ENCODE measurements at regions not wholly inside any gene's neighbourhood (a gene's known extent, or its start where the extent isn't known, plus 50 kb on each side); places are given as distances from the start of the nearest gene placed in this dataset.
"Not testable (repeated sequence)": the region's sequence is repeated elsewhere in the genome, so short reads cannot be mapped to it uniquely, and the experiment has no call there.

DNA sequence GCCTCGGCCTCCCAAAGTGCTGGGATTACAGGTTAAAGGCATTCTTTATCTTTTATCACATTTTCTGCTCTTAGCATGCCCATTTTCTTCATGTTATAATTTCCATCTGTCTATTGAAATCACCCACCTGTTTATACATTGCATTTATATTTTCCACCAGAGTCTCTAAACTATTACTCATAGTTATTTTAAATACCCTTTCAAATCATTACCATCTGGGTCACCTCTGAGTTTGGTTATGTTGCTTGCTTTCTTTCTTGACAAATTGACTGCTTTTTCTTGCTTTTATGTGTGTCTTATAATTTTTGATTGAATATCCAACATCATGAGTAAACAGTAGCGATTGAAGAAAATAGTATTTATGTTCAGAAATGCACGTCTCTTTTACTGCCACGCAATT, 71.4 kb downstream of the TMEM270 start:
- TF ChIP-seq, protein P1, sequence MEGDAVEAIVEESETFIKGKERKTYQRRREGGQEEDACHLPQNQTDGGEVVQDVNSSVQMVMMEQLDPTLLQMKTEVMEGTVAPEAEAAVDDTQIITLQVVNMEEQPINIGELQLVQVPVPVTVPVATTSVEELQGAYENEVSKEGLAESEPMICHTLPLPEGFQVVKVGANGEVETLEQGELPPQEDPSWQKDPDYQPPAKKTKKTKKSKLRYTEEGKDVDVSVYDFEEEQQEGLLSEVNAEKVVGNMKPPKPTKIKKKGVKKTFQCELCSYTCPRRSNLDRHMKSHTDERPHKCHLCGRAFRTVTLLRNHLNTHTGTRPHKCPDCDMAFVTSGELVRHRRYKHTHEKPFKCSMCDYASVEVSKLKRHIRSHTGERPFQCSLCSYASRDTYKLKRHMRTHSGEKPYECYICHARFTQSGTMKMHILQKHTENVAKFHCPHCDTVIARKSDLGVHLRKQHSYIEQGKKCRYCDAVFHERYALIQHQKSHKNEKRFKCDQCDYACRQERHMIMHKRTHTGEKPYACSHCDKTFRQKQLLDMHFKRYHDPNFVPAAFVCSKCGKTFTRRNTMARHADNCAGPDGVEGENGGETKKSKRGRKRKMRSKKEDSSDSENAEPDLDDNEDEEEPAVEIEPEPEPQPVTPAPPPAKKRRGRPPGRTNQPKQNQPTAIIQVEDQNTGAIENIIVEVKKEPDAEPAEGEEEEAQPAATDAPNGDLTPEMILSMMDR (IDR thresholded peaks at IDR 0.05; ENCODE audit: control insufficient read depth, extremely low read depth, insufficient read depth): no peak
- H3K4me3 ChIP-seq (ENCODE audit: low read depth, low read length): no peak overlapping the region
- no peak for DNase-seq (ENCODE audit: low read depth)

DNA sequence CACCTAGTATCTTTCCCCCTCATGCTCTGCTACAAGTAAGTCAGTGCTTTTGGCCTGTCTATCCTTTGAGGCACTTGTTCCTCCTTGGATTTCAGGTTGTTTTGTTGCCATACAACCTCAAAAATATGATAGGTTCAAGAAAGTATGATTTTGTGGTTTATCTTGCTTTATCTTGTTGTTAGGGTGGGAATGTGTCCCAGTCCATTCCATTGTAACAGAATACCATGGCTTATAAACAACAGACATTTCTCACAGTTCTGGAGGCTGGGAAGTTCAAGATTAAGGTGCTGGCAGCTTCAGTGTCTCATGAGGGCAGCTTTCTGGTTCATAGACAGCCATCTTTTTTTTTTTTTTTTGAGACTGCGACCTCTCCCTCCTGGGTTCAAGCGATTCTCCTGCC, 72.1 kb downstream of the TMEM270 start:
- DNase-seq (ENCODE audit: low read depth): no peak
- no peak overlapping the region for H3K4me3 ChIP-seq (ENCODE audit: low read depth, low read length)
- TF ChIP-seq, protein P1 (IDR thresholded peaks at IDR 0.05; ENCODE audit: control insufficient read depth, extremely low read depth, insufficient read depth): no peak

DNA sequence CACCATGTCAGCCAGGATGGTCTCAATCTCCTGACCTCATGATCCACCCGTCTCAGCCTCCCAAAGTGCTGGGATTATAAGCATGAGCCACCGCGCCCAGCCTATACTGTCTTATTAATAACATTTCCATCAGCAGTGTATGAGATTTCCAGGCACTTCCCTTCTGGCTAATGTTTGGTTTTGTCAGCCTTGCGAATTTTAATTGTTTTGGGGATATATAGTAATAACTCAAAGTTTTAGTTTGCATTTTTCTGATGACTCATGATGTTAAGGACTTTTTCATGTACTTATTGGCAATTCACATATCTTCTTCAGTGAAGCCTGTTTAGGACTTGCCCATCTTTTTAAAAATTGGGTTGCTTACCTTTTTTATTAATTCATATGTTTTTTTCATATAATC, 76.0 kb downstream of the TMEM270 start:
- TF ChIP-seq, protein P1 (IDR thresholded peaks at IDR 0.05; ENCODE audit: control insufficient read depth, extremely low read depth, insufficient read depth): no peak
- DNase-seq (ENCODE audit: low read depth): no peak
- H3K4me3 ChIP-seq (ENCODE audit: low read depth, low read length): no peak overlapping the region

DNA sequence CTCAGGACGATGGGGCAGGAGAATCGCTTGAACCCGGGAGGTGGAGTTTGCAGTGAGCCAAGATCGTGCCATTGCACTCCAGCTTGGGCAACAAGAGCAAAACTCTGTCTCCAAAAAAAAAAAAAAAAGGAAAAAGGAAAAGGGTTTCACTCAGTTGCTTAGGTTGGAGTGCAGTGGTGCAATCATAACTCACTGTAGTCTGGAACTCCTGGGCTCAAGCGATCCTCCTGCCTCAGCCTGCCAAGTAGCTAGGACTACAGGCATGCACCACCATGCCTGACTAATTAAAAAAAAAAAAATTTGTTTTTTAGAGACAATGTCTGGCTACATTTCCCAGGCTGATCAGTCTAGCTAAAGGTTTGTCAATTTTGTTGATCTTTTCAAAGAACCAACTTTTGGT, 76.7 kb downstream of the TMEM270 start:
- not testable (repeated sequence) for H3K4me3 ChIP-seq (ENCODE audit: low read depth, low read length); DNase-seq (ENCODE audit: low read depth)

DNA sequence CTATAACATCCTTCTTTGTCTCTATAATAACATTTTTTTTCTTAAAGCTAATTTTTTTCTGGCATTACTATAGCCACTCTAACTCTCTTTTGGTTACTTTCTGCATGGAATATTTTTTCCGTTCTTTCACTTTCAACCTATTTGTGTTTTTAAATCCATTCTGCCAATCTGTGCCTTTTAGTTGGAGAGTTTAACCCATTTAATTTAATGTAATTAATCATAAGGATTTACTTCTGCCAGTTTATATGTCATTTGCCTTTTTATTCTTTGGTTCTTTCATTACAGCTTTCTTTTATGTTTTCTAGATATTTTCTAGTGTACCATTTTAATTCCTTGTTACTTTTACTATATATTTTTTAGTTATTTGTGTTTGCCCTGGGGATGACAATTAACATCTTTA, 78.6 kb downstream of the TMEM270 start:
- no peak for DNase-seq (ENCODE audit: low read depth)

DNA sequence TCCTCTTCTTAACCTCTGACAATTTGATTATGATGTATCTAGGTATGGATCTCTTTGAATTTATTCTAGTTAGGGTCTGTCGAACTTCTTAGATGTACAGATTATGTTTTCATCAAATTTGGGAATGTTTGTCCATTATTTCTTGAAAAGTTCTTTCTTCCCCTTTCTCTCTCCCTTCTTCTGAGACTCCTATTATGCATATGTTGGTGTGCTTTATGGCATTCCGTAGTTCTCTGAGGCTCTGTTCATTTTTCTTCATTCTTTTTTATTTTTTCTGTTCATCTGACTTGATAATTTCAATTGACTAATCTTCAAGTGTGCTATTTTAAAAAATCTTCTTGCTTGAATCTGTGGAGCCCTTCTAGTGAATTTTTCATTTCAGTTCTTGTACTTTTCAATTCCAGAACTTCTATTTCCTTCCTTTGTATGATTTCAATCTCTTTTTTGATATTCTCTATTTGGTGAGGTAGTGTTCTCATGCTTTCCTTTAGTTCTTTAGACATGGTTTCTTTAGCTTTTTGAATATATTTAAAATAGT, 79.8 kb downstream of the TMEM270 start:
- H3K4me3 ChIP-seq (ENCODE audit: low read depth, low read length): no peak overlapping the region
- TF ChIP-seq, protein P1 (IDR thresholded peaks at IDR 0.05; ENCODE audit: control insufficient read depth, extremely low read depth, insufficient read depth): no peak
- no peak for DNase-seq (ENCODE audit: low read depth)

More for the DNA sequence above, 78.6 kb downstream of the TMEM270 start:
- TF ChIP-seq, protein P1 (IDR thresholded peaks at IDR 0.05; ENCODE audit: control insufficient read depth, extremely low read depth, insufficient read depth): no peak
- H3K4me3 ChIP-seq (ENCODE audit: low read depth, low read length): no peak overlapping the region

DNA sequence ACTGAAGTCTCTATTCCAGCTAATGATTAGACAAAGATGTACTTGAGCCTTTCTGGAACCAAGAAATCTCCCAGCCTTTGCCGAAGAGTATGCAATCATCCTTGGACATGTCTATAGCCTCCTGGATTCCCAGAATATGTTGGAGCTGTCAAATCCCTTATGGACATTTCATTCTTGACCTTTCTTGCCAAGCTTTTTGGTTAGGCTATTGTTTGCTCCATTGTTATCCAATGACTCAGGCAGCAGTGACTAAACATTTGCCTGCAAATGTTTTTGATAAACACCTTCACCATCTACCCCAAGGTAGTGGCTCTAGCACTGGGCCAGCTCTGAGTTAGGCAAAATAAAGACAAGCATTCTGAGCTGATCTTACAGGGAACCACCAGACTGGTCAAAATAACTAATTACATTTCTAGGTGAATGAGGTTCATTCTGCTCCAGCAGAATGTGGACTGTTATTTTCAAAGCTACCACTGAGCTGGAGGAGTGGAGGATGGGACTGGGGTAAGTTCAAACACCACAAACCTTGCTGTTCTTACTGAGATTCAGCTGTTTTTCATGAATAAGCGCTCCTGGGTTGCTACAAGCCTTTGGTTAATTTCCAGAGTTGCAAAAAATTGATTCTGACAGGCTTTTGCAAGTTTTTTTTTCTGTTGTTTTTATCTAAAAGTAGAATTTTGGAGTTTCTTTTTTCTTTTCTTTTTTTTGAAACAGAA, 81.0 kb downstream of the TMEM270 start:
- TF ChIP-seq, protein P1 (IDR thresholded peaks at IDR 0.05; ENCODE audit: control insufficient read depth, extremely low read depth, insufficient read depth): no peak
- H3K4me3 ChIP-seq (ENCODE audit: low read depth, low read length): no peak overlapping the region
- no peak for DNase-seq (ENCODE audit: low read depth)
